Right lobe of liver (tissue), 6 donors: ENCODE measurements at regions not wholly inside any gene's neighbourhood (a gene's known extent, or its start where the extent isn't known, plus 50 kb on each side); places are given as distances from the start of the nearest gene placed in this dataset.

Source experiments
- ATAC-seq, 4 donors: fragments of 200-7000 bp; cut with Tn5 transposase; one replicate each; pipeline ENCODE4 v1.9.1; 2020; ENCODE audit warnings: mild to moderate bottlenecking in 4 of 4, moderate library complexity in 4 of 4
- DNase-seq, 3 donors: peaks; one replicate each; pipeline ENCODE4 v3.0.0-alpha.2; 2020
- H3K27ac ChIP-seq, 3 donors: fragments of 200-600 bp; one replicate each; pipeline ENCODE4 v1.8.0; 2022
- H3K27me3 ChIP-seq, 2 donors: fragments of 200-600 bp; one replicate each; pipeline ENCODE4 v1.8.0; 2022
- H3K36me3 ChIP-seq, 4 donors: fragments of 200-600 bp; sonication (generic) in 1 of 4; one replicate each; pipeline versions ENCODE4 v1.5.1 to v1.8.0; 2017 to 2022; ENCODE audit warnings: control low read depth in 1 of 4
- H3K4me1 ChIP-seq, 4 donors: fragments of 200-600 bp; sonication (generic) in 1 of 4; one replicate each; pipeline versions ENCODE4 v1.5.1 to v1.8.0; 2017 to 2022; ENCODE audit warnings: control low read depth in 1 of 4
- H3K4me3 ChIP-seq, 3 donors: fragments of 200-600 bp; one replicate each; pipeline ENCODE4 v1.8.0; 2022
- H3K9me3 ChIP-seq, 4 donors: fragments of 200-600 bp; sonication (generic) in 1 of 4; one replicate each; pipeline versions ENCODE4 v1.5.1 to v1.8.0; 2017 to 2022; ENCODE audit warnings: control low read depth in 1 of 4
- POLR2A ChIP-seq: fragments of 450-650 bp; IDR thresholded peaks from one replicate; pipeline ENCODE4 v1.6.1; 2017; ENCODE audit warnings: antibody characterized with exemption, mild to moderate bottlenecking
- WGBS: methylation state at CpG from one replicate; pipeline ENCODE4 v1.1.6; 2018; ENCODE audit warnings: low coverage, low lambda C conversion rate; ENCODE audit not compliant: insufficient coverage; ENCODE audit errors: missing lambda C conversion rate; 5-methylcytosine and 5-hydroxymethylcytosine counted together
- intact Hi-C, 2 donors: fragments of 100-400 bp; cut with DNase I; formaldehyde crosslinking; loops; one replicate each; pipeline versions ENCODE4 v1.11.2 to v1.14.1; 2022
- TF ChIP-seq, protein P1 (sequence below), 4 donors: fragments of 200-600 bp in 3 of 4; fragments of 450-650 bp in 1 of 4; IDR thresholded peaks; one replicate each; pipeline versions ENCODE4 v1.5.1 to v1.8.0; 2016 to 2022; ENCODE audit warnings: antibody characterized with exemption in 4 of 4, mild to moderate bottlenecking in 2 of 4
- donor health status: DM: no; HTN: yes; CAD: no.
- donor health status: DM: no; HTN: no; CAD: no.
- donor health status: DM: no; HTN: no; CAD: no.
- donor health status: DM: no; HTN: yes; CAD: no.
- donor health status: DM: no; HTN: yes; CAD: no.

DNA sequence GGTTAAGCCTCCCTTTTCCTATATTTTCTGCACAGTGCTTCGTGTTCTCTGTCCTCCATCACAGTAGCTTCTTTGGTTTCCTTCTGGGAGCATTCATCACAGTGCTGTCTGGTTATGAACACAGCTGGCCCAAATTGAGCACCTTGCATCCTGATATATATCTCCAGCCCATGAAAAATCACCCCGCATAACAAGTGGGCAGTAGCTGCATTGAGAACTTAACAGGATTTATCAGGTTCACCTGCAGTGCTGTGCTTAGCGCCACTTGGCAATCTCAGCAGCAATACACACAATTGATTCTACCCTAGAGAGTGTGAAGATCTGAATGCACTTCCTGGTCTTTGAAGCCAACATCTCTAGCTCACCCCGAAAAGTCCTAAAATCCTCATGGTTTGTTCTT lies 408.0 kb downstream of the RNF144A start:
- DNase-seq = no peak
- WGBS = 67% methylated on average over 4 of the region's 4 CpGs
- no peak for ATAC-seq
- no peak overlapping the region for H3K27ac ChIP-seq
- H3K4me3 ChIP-seq = no peak overlapping the region
- TF ChIP-seq POLR2A = no peak
- TF ChIP-seq, protein P1, sequence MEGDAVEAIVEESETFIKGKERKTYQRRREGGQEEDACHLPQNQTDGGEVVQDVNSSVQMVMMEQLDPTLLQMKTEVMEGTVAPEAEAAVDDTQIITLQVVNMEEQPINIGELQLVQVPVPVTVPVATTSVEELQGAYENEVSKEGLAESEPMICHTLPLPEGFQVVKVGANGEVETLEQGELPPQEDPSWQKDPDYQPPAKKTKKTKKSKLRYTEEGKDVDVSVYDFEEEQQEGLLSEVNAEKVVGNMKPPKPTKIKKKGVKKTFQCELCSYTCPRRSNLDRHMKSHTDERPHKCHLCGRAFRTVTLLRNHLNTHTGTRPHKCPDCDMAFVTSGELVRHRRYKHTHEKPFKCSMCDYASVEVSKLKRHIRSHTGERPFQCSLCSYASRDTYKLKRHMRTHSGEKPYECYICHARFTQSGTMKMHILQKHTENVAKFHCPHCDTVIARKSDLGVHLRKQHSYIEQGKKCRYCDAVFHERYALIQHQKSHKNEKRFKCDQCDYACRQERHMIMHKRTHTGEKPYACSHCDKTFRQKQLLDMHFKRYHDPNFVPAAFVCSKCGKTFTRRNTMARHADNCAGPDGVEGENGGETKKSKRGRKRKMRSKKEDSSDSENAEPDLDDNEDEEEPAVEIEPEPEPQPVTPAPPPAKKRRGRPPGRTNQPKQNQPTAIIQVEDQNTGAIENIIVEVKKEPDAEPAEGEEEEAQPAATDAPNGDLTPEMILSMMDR (IDR thresholded peaks at IDR 0.05) = no peak
- H3K9me3 ChIP-seq = no peaks in the 10 kb centered on the region
- intact Hi-C loops = no loop called here
- H3K4me1 ChIP-seq = no peaks in the 10 kb centered on the region
- no peaks in the 10 kb centered on the region for H3K36me3 ChIP-seq
- H3K27me3 ChIP-seq = no peaks in the 10 kb centered on the region

DNA sequence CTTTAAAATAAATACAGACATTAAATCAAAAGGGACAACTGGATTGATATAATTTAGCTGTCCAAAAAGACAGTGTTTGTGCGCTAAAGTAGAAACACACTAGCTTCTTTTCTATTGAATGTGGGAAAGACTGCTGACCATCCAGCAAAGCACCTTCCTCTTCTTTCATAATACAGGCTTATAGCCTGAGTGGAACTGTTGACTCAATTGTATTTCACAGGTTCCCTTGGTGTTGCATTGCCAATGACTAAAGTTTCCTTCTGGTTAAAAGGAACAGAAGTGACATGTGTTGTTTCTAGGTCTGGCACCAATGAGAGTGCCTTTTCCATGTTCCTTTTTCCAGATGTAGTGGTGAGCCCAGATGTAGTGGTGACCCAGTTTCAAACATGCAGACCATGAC lies 412.3 kb downstream of the RNF144A start:
- Histone ChIP-seq H3K27me3 (no peaks in the 10 kb centered on the region), H3K36me3 (no peaks in the 10 kb centered on the region), H3K4me3 (no peak overlapping the region), H3K9me3 (no peaks in the 10 kb centered on the region), H3K4me1 (no peaks in the 10 kb centered on the region), H3K27ac (no peak overlapping the region)
- TF ChIP-seq POLR2A = no peak
- TF ChIP-seq, protein P1 (IDR thresholded peaks at IDR 0.05) = no peak
- no peak for DNase-seq
- intact Hi-C loops = no loop called here
- no peak for ATAC-seq
- WGBS = 82% methylated on average over 1 of the region's 1 CpG

- no peak overlapping the region for H3K4me3 ChIP-seq
- no peak for DNase-seq
- no peaks in the 10 kb centered on the region for H3K36me3 ChIP-seq
- no peaks in the 10 kb centered on the region for H3K9me3 ChIP-seq
- WGBS = 28% methylated on average over 2 of the region's 2 CpGs
- no peaks in the 10 kb centered on the region for H3K4me1 ChIP-seq
- TF ChIP-seq, protein P1 (IDR thresholded peaks at IDR 0.05) = no peak
- TF ChIP-seq POLR2A = no peak
- intact Hi-C loops = no loop called here
- ATAC-seq = no peak
- no peaks in the 10 kb centered on the region for H3K27me3 ChIP-seq
- no peak overlapping the region for H3K27ac ChIP-seq
Measured at GRCh38 chr2:7333189-7333765, 416.1 kb downstream of the RNF144A start.

- no peak overlapping the region for H3K27ac ChIP-seq
- DNase-seq (no peak), ATAC-seq (no peak)
- H3K27me3 ChIP-seq = no peaks in the 10 kb centered on the region
- no peaks in the 10 kb centered on the region for H3K36me3 ChIP-seq
- 46% methylated on average over 5 of the region's 5 CpGs for WGBS
- intact Hi-C loops = no loop called here
- TF ChIP-seq, protein P1 (IDR thresholded peaks at IDR 0.05) = no peak
- TF ChIP-seq POLR2A = no peak
- no peaks in the 10 kb centered on the region for H3K9me3 ChIP-seq
- H3K4me3 ChIP-seq = no peak overlapping the region
- no peaks in the 10 kb centered on the region for H3K4me1 ChIP-seq
Measured at GRCh38 chr2:7333960-7334493, 416.8 kb downstream of the RNF144A start.

- Histone ChIP-seq H3K36me3 (no peaks in the 10 kb centered on the region), H3K27ac (no peak overlapping the region), H3K4me3 (no peak overlapping the region), H3K27me3 (no peaks in the 10 kb centered on the region), H3K4me1 (no peaks in the 10 kb centered on the region), H3K9me3 (no peaks in the 10 kb centered on the region)
- no peak for DNase-seq
- WGBS = 67% methylated on average over 2 of the region's 3 CpGs
- intact Hi-C loops = no loop called here
- no peak for TF ChIP-seq POLR2A
- TF ChIP-seq, protein P1 (IDR thresholded peaks at IDR 0.05) = no peak
- no peak for ATAC-seq
Measured at GRCh38 chr2:7338961-7339360, 421.7 kb downstream of the RNF144A start.
